SK-N-SH (cell line): ENCODE measurements at regions not wholly inside any gene's neighbourhood (a gene's known extent, or its start where the extent isn't known, plus 50 kb on each side); places are given as distances from the start of the nearest gene placed in this dataset.
"Not testable (repeated sequence)": the region's sequence is repeated elsewhere in the genome, so short reads cannot be mapped to it uniquely, and the experiment has no call there.

Source experiments
- CTCF ChIA-PET: fragments of 300-600, 350-600 bp; formaldehyde crosslinking; extraction: SDS; loops from one replicate; lab custom pipeline; 2021; lab: Yijun Ruan, JAX
- POLR2A ChIA-PET: fragments of 350-600 bp; sonication (Branson Sonifier 250); formaldehyde crosslinking; extraction: SDS; loops from one replicate; lab custom pipeline; 2020; ENCODE audit warnings: antibody characterized with exemption, inconsistent platforms; lab: Yijun Ruan, JAX
- DNase-seq: peaks from one replicate; pipeline ENCODE4 v3.0.0; 2012
- H2AFZ ChIP-seq: fragments of 200-600 bp; sonication (generic); 2 replicates; pipeline ENCODE4 v1.8.1; 2016; ENCODE audit warnings: antibody characterized with exemption, mild to moderate bottlenecking, low read depth
- H3F3A ChIP-seq: fragments of 200-600 bp; sonication (generic); replicated peaks from 2 replicates; pipeline ENCODE3; 2016; ENCODE audit warnings: antibody characterized with exemption, mild to moderate bottlenecking; ENCODE audit not compliant: insufficient read depth
- H3K27ac ChIP-seq, 2 experiments: fragments of 200-500 bp in 1 of 2; fragments of 200-600 bp in 1 of 2; sonication (Bioruptor generic) in 1 of 2; sonication (generic), shearing (Covaris generic) in 1 of 2; 2 replicates each; pipeline versions ENCODE4 v1.5.1 to v1.6.1; 2014 to 2016; ENCODE audit warnings: low read depth in 2 of 2, inconsistent platforms in 1 of 2, low read length in 1 of 2, mild to moderate bottlenecking in 1 of 2, mixed read lengths in 1 of 2
- H3K27me3 ChIP-seq: fragments of 200-600 bp; sonication (generic), shearing (Covaris generic); 2 replicates; pipeline ENCODE4 v1.6.1; 2016; ENCODE audit warnings: mixed run types; ENCODE audit not compliant: insufficient read depth
- H3K36me3 ChIP-seq, 2 experiments: fragments of 200-500 bp in 1 of 2; fragments of 200-600 bp in 1 of 2; sonication (Bioruptor generic) in 1 of 2; sonication (generic) in 1 of 2; replicated peaks in 1 of 2; 2 replicates each; pipeline versions ENCODE3 to v1.5.1; 2014 to 2016; ENCODE audit warnings: low read length in 1 of 2, mild to moderate bottlenecking in 1 of 2; ENCODE audit not compliant: insufficient read depth in 2 of 2, control insufficient read depth in 1 of 2
- H3K4me1 ChIP-seq, 2 experiments: fragments of 200-500 bp in 1 of 2; fragments of 200-600 bp in 1 of 2; sonication (Bioruptor generic) in 1 of 2; sonication (generic), shearing (Covaris generic) in 1 of 2; 2 replicates each; pipeline versions ENCODE4 v1.5.1 to v1.6.1; 2014 to 2016; ENCODE audit warnings: low read depth in 1 of 2, low read length in 1 of 2, mixed run types in 1 of 2; ENCODE audit not compliant: insufficient read depth in 2 of 2, control insufficient read depth in 1 of 2
- H3K4me2 ChIP-seq: fragments of 200-600 bp; sonication (generic), shearing (Covaris generic); 2 replicates; pipeline ENCODE4 v1.6.1; 2017; ENCODE audit warnings: mixed run types
- H3K4me3 ChIP-seq, 2 experiments: fragments of 200-500 bp in 1 of 2; fragments of 200-600 bp in 1 of 2; sonication (Bioruptor generic) in 1 of 2; sonication (generic), shearing (Covaris generic) in 1 of 2; 2 replicates each; pipeline versions ENCODE4 v1.5.1 to v1.8.1; 2014 to 2016; ENCODE audit warnings: low read depth in 2 of 2, inconsistent platforms in 1 of 2, low read length in 1 of 2, mild to moderate bottlenecking in 1 of 2, mixed read lengths in 1 of 2, moderate library complexity in 1 of 2
- H3K79me2 ChIP-seq: fragments of 200-600 bp; sonication (generic); 2 replicates; pipeline ENCODE4 v1.8.1; 2017; ENCODE audit warnings: mild to moderate bottlenecking; ENCODE audit not compliant: insufficient read depth
- H3K9ac ChIP-seq: fragments of 200-600 bp; sonication (generic); 2 replicates; pipeline ENCODE4 v1.6.1; 2017; ENCODE audit warnings: mixed run types
- H3K9me2 ChIP-seq: fragments of 200-600 bp; sonication (generic); 2 replicates; pipeline ENCODE4 v1.6.1; 2017; ENCODE audit warnings: mixed run types
- H3K9me3 ChIP-seq: fragments of 200-600 bp; sonication (generic); 2 replicates; pipeline ENCODE4 v1.6.1; 2017; ENCODE audit warnings: mixed run types, mild to moderate bottlenecking, moderate library complexity
- H4K20me1 ChIP-seq: fragments of 200-600 bp; sonication (generic); 2 replicates; pipeline ENCODE4 v1.6.1; 2017; ENCODE audit warnings: mild to moderate bottlenecking, mixed run types; ENCODE audit not compliant: insufficient read depth
- FOSL2 ChIP-seq: IDR thresholded peaks from 2 replicates; pipeline ENCODE4 v1.4.0; 2012; ENCODE audit warnings: low read depth, mild to moderate bottlenecking, moderate library complexity, borderline replicate concordance
- GABPA ChIP-seq: IDR thresholded peaks from 2 replicates; pipeline ENCODE4 v1.4.0; 2012; ENCODE audit warnings: low read depth, mild to moderate bottlenecking
- GATA2 ChIP-seq: sonication (generic); formaldehyde crosslinking; IDR thresholded peaks from 2 replicates; pipeline ENCODE4 v1.5.0; 2020; ENCODE audit warnings: mild to moderate bottlenecking, missing genetic modification reagents
- MXI1 ChIP-seq: IDR thresholded peaks from 2 replicates; pipeline ENCODE4 v1.6.1; 2012; ENCODE audit warnings: mild to moderate bottlenecking, low read depth, low read length, improper control_type of control experiment
- SMC3 ChIP-seq: IDR thresholded peaks from 2 replicates; pipeline ENCODE4 v1.6.1; 2012; ENCODE audit warnings: low read depth, low read length, improper control_type of control experiment
- TAF1 ChIP-seq: IDR thresholded peaks from 2 replicates; pipeline ENCODE4 v1.6.1; 2012; ENCODE audit warnings: low read depth, mild to moderate bottlenecking, low read length, moderate library complexity, borderline replicate concordance
- TCF12 ChIP-seq: IDR thresholded peaks from 2 replicates; pipeline ENCODE4 v1.4.0; 2012
- YY1 ChIP-seq: IDR thresholded peaks from 2 replicates; pipeline ENCODE4 v1.4.0; 2012; ENCODE audit warnings: low read depth, mild to moderate bottlenecking
- WGBS: methylation state at CpG from one replicate; pipeline ENCODE4 v1.1.6; 2017; ENCODE audit warnings: low lambda C conversion rate; 5-methylcytosine and 5-hydroxymethylcytosine counted together

- no peak for DNase-seq
- H3K4me3 ChIP-seq, result no peak overlapping the region
- H3K9ac ChIP-seq, result no peak overlapping the region
- H4K20me1 ChIP-seq, result no peaks in the 10 kb centered on the region
- H3K4me1 ChIP-seq, result no peaks in the 10 kb centered on the region
- H3K9me2 ChIP-seq, result no peaks in the 10 kb centered on the region
- POLR2A ChIA-PET, result no interaction called here
- TF ChIP-seq MXI1, result no peak
- H3K9me3 ChIP-seq, result no peaks in the 10 kb centered on the region
- no peak overlapping the region for H2AFZ ChIP-seq
- CTCF ChIA-PET, result no interaction called here
- H3F3A ChIP-seq, result no peaks in the 10 kb centered on the region
- no peaks in the 10 kb centered on the region for H3K79me2 ChIP-seq
- H3K27ac ChIP-seq, result no peak overlapping the region
- no peaks in the 10 kb centered on the region for H3K27me3 ChIP-seq
- no peak overlapping the region for H3K4me2 ChIP-seq
- no peaks in the 10 kb centered on the region for H3K36me3 ChIP-seq
- 29% methylated on average over 7 of the region's 7 CpGs for WGBS
These were observed 91.9 kb upstream of the PRR23C start for GRCh38 chr3:139136469-139137202.

GRCh38 chr3:139140553-139140952 is 95.9 kb upstream of the PRR23C start:
- Histone ChIP-seq H4K20me1 (no peaks in the 10 kb centered on the region), H3K4me2 (no peak overlapping the region), H3K9me3 (no peaks in the 10 kb centered on the region), H3K9ac (no peak overlapping the region), H3K4me3 (no peak overlapping the region), H3K27ac (no peak overlapping the region), H3K79me2 (no peaks in the 10 kb centered on the region), H3K36me3 (no peaks in the 10 kb centered on the region), H3K27me3 (no peaks in the 10 kb centered on the region), H2AFZ (no peak overlapping the region), H3K9me2 (no peaks in the 10 kb centered on the region), H3K4me1 (no peaks in the 10 kb centered on the region), H3F3A (no peaks in the 10 kb centered on the region)
- CTCF ChIA-PET, result interaction anchor here (1.0 kb wide), 1 partner anchor 188 kb away, joined by 3 read pairs; no protein-coding TSS in a partner anchor
- TF ChIP-seq TCF12 (no peak), FOSL2 (no peak), GABPA (no peak), TAF1 (no peak), SMC3 (no peak), YY1 (no peak), GATA2 (CRISPR knock-in tag) (no peak)
- POLR2A ChIA-PET, result no interaction called here
- DNase-seq, result no peak

- H3K4me2 ChIP-seq, H2AFZ ChIP-seq, H4K20me1 ChIP-seq, H3K4me1 ChIP-seq, H3K9ac ChIP-seq, H3K27me3 ChIP-seq, H3K27ac ChIP-seq, H3F3A ChIP-seq, POLR2A ChIA-PET, H3K4me3 ChIP-seq, H3K79me2 ChIP-seq, DNase-seq, H3K36me3 ChIP-seq, H3K9me2 ChIP-seq, CTCF ChIA-PET, H3K9me3 ChIP-seq: not testable (repeated sequence)
- WGBS, result 2% methylated on average over 4 of the region's 4 CpGs
These were observed 101.3 kb upstream of the PRR23C start for GRCh38 chr3:139145980-139146379.
